ENCODE measurements at regions not wholly inside any gene's neighbourhood (a gene's known extent, or its start where the extent isn't known, plus 50 kb on each side); places are given as distances from the start of the nearest gene placed in this dataset.

GRCh38 chr3:76264911-76265310, 479.6 kb upstream of the ZNF717 start:
- TF ChIP-seq, protein P1, sequence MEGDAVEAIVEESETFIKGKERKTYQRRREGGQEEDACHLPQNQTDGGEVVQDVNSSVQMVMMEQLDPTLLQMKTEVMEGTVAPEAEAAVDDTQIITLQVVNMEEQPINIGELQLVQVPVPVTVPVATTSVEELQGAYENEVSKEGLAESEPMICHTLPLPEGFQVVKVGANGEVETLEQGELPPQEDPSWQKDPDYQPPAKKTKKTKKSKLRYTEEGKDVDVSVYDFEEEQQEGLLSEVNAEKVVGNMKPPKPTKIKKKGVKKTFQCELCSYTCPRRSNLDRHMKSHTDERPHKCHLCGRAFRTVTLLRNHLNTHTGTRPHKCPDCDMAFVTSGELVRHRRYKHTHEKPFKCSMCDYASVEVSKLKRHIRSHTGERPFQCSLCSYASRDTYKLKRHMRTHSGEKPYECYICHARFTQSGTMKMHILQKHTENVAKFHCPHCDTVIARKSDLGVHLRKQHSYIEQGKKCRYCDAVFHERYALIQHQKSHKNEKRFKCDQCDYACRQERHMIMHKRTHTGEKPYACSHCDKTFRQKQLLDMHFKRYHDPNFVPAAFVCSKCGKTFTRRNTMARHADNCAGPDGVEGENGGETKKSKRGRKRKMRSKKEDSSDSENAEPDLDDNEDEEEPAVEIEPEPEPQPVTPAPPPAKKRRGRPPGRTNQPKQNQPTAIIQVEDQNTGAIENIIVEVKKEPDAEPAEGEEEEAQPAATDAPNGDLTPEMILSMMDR (conservative IDR thresholded peaks at IDR 0.05; ENCODE audit: low read depth, low read length): no peak
- no peak overlapping the region for H3K4me3 ChIP-seq (ENCODE audit: low read depth, low read length)
- DNase-seq (ENCODE audit: low read depth): no peak

DNA sequence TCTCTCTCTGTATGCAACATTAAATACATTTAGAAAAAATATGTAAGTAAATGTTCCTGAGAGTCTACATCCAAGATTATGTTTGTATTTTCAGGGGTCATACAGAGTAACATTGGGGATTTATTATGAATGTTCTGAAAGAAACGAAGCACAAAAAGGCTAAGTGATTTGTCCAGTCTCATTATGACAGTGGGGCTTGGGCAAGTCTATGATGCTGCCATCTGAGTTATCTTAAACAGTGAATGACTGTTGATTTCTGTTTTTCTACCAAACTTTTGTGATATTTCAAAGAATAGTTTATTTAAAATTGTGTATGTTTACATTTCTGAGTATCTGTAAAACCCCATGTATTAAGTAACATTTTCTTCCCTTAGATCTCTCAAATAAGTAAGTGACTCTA, 481.2 kb upstream of the ZNF717 start:
- H3K4me3 ChIP-seq (ENCODE audit: low read depth, low read length): no peak overlapping the region
- no peak for DNase-seq (ENCODE audit: low read depth)
- TF ChIP-seq, protein P1 (conservative IDR thresholded peaks at IDR 0.05; ENCODE audit: low read depth, low read length): no peak

GRCh38 chr3:76267851-76268380, 482.6 kb upstream of the ZNF717 start:
- DNase-seq (ENCODE audit: low read depth): no peak
- H3K4me3 ChIP-seq (ENCODE audit: low read depth, low read length): no peak overlapping the region
- TF ChIP-seq, protein P1 (conservative IDR thresholded peaks at IDR 0.05; ENCODE audit: low read depth, low read length): no peak

DNA sequence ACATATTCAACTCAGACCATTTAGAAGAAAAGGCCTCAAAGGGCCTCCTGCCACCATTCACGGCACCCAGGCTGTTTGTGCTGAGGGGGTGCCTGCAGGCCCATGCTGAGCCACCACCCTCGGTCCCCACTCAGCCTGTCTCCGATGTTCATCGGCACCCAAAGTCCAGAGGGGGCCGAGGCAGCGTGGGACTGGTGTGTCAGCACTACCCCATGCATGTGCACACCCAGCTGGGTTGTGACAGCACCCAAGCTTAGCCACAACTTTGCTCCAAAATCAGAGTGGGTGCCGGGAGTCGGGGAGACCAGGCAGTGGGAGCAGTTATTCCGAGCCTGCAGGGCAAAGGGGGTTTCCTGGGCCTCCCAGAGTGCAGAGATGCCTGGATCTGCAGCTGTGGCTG, 508.5 kb upstream of the ZNF717 start:
- TF ChIP-seq, protein P1 (conservative IDR thresholded peaks at IDR 0.05; ENCODE audit: low read depth, low read length): no peak
- no peak overlapping the region for H3K4me3 ChIP-seq (ENCODE audit: low read depth, low read length)
- DNase-seq (ENCODE audit: low read depth): no peak

- no peak overlapping the region for H3K4me3 ChIP-seq (ENCODE audit: low read depth, low read length)
- TF ChIP-seq, protein P1 (conservative IDR thresholded peaks at IDR 0.05; ENCODE audit: low read depth, low read length): no peak
- DNase-seq (ENCODE audit: low read depth): no peak
Observed at GRCh38 chr3:76300746-76301145, 515.4 kb upstream of the ZNF717 start.

- no peak overlapping the region for H3K4me3 ChIP-seq (ENCODE audit: low read depth, low read length)
- TF ChIP-seq, protein P1 (conservative IDR thresholded peaks at IDR 0.05; ENCODE audit: low read depth, low read length): no peak
- DNase-seq (ENCODE audit: low read depth): no peak
Observed at GRCh38 chr3:76307556-76307955, 522.2 kb upstream of the ZNF717 start.

DNA sequence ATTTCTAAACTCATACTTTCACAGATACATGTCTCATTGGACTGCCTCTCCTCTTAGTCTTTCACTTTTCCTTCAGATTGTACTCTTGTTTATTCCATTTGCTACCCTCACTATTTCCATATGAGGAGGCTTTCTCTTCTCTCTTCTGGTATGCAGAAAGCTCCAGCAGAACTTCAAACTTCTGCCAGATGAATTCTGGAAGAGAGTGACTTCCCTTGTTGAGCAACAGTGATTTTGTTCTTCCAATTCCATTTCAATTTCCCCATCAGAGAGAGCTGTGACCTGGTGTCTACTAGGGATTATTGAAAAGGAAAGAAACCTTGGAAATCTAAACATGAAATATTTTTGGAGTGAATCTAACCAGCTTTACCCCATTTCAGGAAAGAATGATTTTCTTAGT, 523.2 kb upstream of the ZNF717 start:
- TF ChIP-seq, protein P1 (conservative IDR thresholded peaks at IDR 0.05; ENCODE audit: low read depth, low read length): no peak
- H3K4me3 ChIP-seq (ENCODE audit: low read depth, low read length): no peak overlapping the region
- no peak for DNase-seq (ENCODE audit: low read depth)
